ENCODE measurements at regions not wholly inside any gene's neighbourhood (a gene's known extent, or its start where the extent isn't known, plus 50 kb on each side); places are given as distances from the start of the nearest gene placed in this dataset.

GRCh38 chr11:42112866-42113265 is 653.4 kb upstream of the LRRC4C start:
- no peaks in the 10 kb centered on the region for H3K4me1 ChIP-seq (ENCODE audit: control insufficient read depth, extremely low read depth, insufficient read depth, low read length)
- no TSS peak for BruUV-seq (replicated peaks)
- FAIRE-seq (no peak), DNase-seq (ENCODE audit: low read depth, low spot score) (no peak)
- H3K4me2 ChIP-seq (ENCODE audit: insufficient read depth, low read length): no peak overlapping the region
- H4K20me1 ChIP-seq (replicated peaks; ENCODE audit: control insufficient read depth, extremely low read depth, insufficient read depth, low read length): no peaks in the 10 kb centered on the region
- CTCF ChIA-PET: interaction anchor here (1.2 kb wide), 1 partner anchor 412 kb away, joined by 3 read pairs; no protein-coding TSS in a partner anchor
- H3K4me3 ChIP-seq (replicated peaks in 1 of 3; ENCODE audit: insufficient read depth in 1 of 3, low read depth in 1 of 3, low read length in 3 of 3): no peak overlapping the region
- intact Hi-C loops (cut with micrococcal nuclease) (loop anchor here (2.0 kb wide), 1 partner anchor 48 kb away; no protein-coding TSS in a partner anchor), dilution Hi-C loops (cut with MboI; ENCODE audit: extremely low pct_ligation_motif_present, low sequenced_read_pairs) (no loop called here)
- no peaks in the 10 kb centered on the region for H3K36me3 ChIP-seq (ENCODE audit: control insufficient read depth in 2 of 2, extremely low read depth in 1 of 2, insufficient read depth in 2 of 2, low read length in 2 of 2)
- no peak overlapping the region for H2AFZ ChIP-seq (ENCODE audit: low read depth, low read length)
- no peaks in the 10 kb centered on the region for H3K9me1 ChIP-seq (replicated peaks; ENCODE audit: control insufficient read depth, extremely low read depth, insufficient read depth, low read length)
- TF ChIP-seq CTCF (IDR thresholded peaks at IDR 0.05; ENCODE audit: extremely low read depth in 1 of 2, insufficient read depth in 1 of 2, low read depth in 1 of 2, low read length in 2 of 2): no peak
- no peak for TF ChIP-seq EZH2 (IDR thresholded peaks at IDR 0.05; ENCODE audit: borderline replicate concordance, low read depth, low read length, severe bottlenecking)
- no peak for TF ChIP-seq MAX (IDR thresholded peaks at IDR 0.05; ENCODE audit: insufficient read depth, insufficient read length)
- no peak for TF ChIP-seq POLR2A (IDR thresholded peaks at IDR 0.05; ENCODE audit: low read depth, low read length)
- no peak for TF ChIP-seq POLR2AphosphoS5 (IDR thresholded peaks at IDR 0.05; ENCODE audit: insufficient read depth, low read depth, low read length)
- TF ChIP-seq MYC (IDR thresholded peaks at IDR 0.05; ENCODE audit: low read depth, low read length): no peak
- TF ChIP-seq FOS (IDR thresholded peaks at IDR 0.05; ENCODE audit: borderline replicate concordance, insufficient read depth, low read length): no peak
- no peak for TF ChIP-seq GATA2 (IDR thresholded peaks at IDR 0.05; ENCODE audit: insufficient read depth, insufficient read length, low read depth, low read length)
- no peak for TF ChIP-seq JUN (IDR thresholded peaks at IDR 0.05; ENCODE audit: borderline replicate concordance, insufficient read depth, insufficient read length, low read depth)
- H3K79me2 ChIP-seq (ENCODE audit: control insufficient read depth, insufficient read depth, low read length): no peaks in the 10 kb centered on the region
- H3K9me3 ChIP-seq (replicated peaks; ENCODE audit: control insufficient read depth, insufficient read depth, low read length): no peaks in the 10 kb centered on the region
- no peaks in the 10 kb centered on the region for H3K27me3 ChIP-seq (ENCODE audit: control insufficient read depth in 2 of 2, insufficient read depth in 2 of 2, low read length in 2 of 2)
- POLR2A ChIA-PET: no interaction called here
- no peak overlapping the region for H3K9ac ChIP-seq (replicated peaks; ENCODE audit: extremely low read depth, insufficient read depth, low read length)
- H3K27ac ChIP-seq (ENCODE audit: insufficient read depth, low read depth, low read length): no peak overlapping the region

Data from endothelial cell of umbilical vein (primary cell).